Mucosa of rectum (tissue), 2 donors: ENCODE measurements at regions not wholly inside any gene's neighbourhood (a gene's known extent, or its start where the extent isn't known, plus 50 kb on each side); places are given as distances from the start of the nearest gene placed in this dataset.
"Not testable (repeated sequence)": the region's sequence is repeated elsewhere in the genome, so short reads cannot be mapped to it uniquely, and the experiment has no call there.

Source experiments
- H3K27ac ChIP-seq, 2 donors: one replicate each; pipeline ENCODE4 v1.7.0; 2013; ENCODE audit warnings: inconsistent platforms in 2 of 2, low read depth in 2 of 2, low read length in 2 of 2
- H3K27me3 ChIP-seq, 2 donors: one replicate each; pipeline ENCODE4 v1.7.0; 2013; ENCODE audit warnings: low read length in 2 of 2; ENCODE audit not compliant: control insufficient read depth in 2 of 2, insufficient read depth in 2 of 2
- H3K36me3 ChIP-seq, 2 donors: one replicate each; pipeline ENCODE4 v1.7.0; 2013; ENCODE audit warnings: low read length in 2 of 2; ENCODE audit not compliant: control insufficient read depth in 2 of 2, insufficient read depth in 2 of 2
- H3K4me1 ChIP-seq, 2 donors: one replicate each; pipeline ENCODE4 v1.7.0; 2013; ENCODE audit warnings: low read length in 2 of 2, mild to moderate bottlenecking in 1 of 2; ENCODE audit not compliant: control insufficient read depth in 2 of 2, insufficient read depth in 2 of 2
- H3K4me3 ChIP-seq, 2 donors: one replicate each; pipeline ENCODE4 v1.7.0; 2013; ENCODE audit warnings: low read length in 2 of 2
- H3K9ac ChIP-seq, 2 donors: one replicate each; pipeline ENCODE4 v1.7.0; 2013; ENCODE audit warnings: low read length in 2 of 2, low read depth in 1 of 2, mild to moderate bottlenecking in 1 of 2
- H3K9me3 ChIP-seq, 2 donors: one replicate each; pipeline ENCODE4 v1.7.0; 2013; ENCODE audit warnings: low read length in 2 of 2; ENCODE audit not compliant: control insufficient read depth in 2 of 2
- donor health status: healthy.
- donor health status: Normal muscosa, but diverticular disease.

GRCh38 chr12:131266591-131267467, 313.1 kb downstream of the ADGRD1 start:
- no peak overlapping the region for H3K4me3 ChIP-seq
- H3K9ac ChIP-seq = no peak overlapping the region
- H3K36me3 ChIP-seq = no peaks in the 10 kb centered on the region
- no peak overlapping the region for H3K27ac ChIP-seq
- H3K9me3 ChIP-seq = no peaks in the 10 kb centered on the region
- no peaks in the 10 kb centered on the region for H3K4me1 ChIP-seq
- H3K27me3 ChIP-seq = no peaks in the 10 kb centered on the region

- Histone ChIP-seq H3K9ac (no peak overlapping the region), H3K27ac (no peak overlapping the region)
These were observed 313.9 kb downstream of the ADGRD1 start for GRCh38 chr12:131267576-131267975.

GRCh38 chr12:131268123-131268522, 314.4 kb downstream of the ADGRD1 start:
- H3K9ac ChIP-seq, H3K27ac ChIP-seq, H3K4me1 ChIP-seq: not testable (repeated sequence)

More at GRCh38 chr12:131267576-131267975, 313.9 kb downstream of the ADGRD1 start:
- no peaks in the 10 kb centered on the region for H3K27me3 ChIP-seq
- H3K36me3 ChIP-seq = no peaks in the 10 kb centered on the region
- H3K9me3 ChIP-seq = no peaks in the 10 kb centered on the region
- no peak overlapping the region for H3K4me3 ChIP-seq
- no peaks in the 10 kb centered on the region for H3K4me1 ChIP-seq

GRCh38 chr12:131268571-131268970, 314.9 kb downstream of the ADGRD1 start:
- not testable (repeated sequence) for H3K4me1 ChIP-seq, H3K9ac ChIP-seq, H3K36me3 ChIP-seq, H3K4me3 ChIP-seq, H3K27ac ChIP-seq, H3K27me3 ChIP-seq, H3K9me3 ChIP-seq

More at GRCh38 chr12:131268123-131268522, 314.4 kb downstream of the ADGRD1 start:
- H3K27me3 ChIP-seq, H3K36me3 ChIP-seq, H3K4me3 ChIP-seq, H3K9me3 ChIP-seq: not testable (repeated sequence)

GRCh38 chr12:131269551-131269950, 315.8 kb downstream of the ADGRD1 start:
- H3K9ac ChIP-seq = no peak overlapping the region
- H3K27me3 ChIP-seq = no peaks in the 10 kb centered on the region
- H3K36me3 ChIP-seq = no peaks in the 10 kb centered on the region
- no peaks in the 10 kb centered on the region for H3K9me3 ChIP-seq
- no peak overlapping the region for H3K4me3 ChIP-seq
- no peaks in the 10 kb centered on the region for H3K4me1 ChIP-seq
- no peak overlapping the region for H3K27ac ChIP-seq

- not testable (repeated sequence) for H3K9me3 ChIP-seq, H3K9ac ChIP-seq, H3K4me3 ChIP-seq, H3K27ac ChIP-seq, H3K36me3 ChIP-seq, H3K4me1 ChIP-seq, H3K27me3 ChIP-seq
These were observed 316.3 kb downstream of the ADGRD1 start for GRCh38 chr12:131269977-131270376.

GRCh38 chr12:131271724-131272123, 318.0 kb downstream of the ADGRD1 start:
- Histone ChIP-seq H3K36me3 (no peaks in the 10 kb centered on the region), H3K27ac (no peak overlapping the region), H3K9me3 (no peaks in the 10 kb centered on the region), H3K9ac (no peak overlapping the region), H3K4me1 (no peaks in the 10 kb centered on the region), H3K4me3 (no peak overlapping the region), H3K27me3 (no peaks in the 10 kb centered on the region)

GRCh38 chr12:131272283-131272814, 318.6 kb downstream of the ADGRD1 start:
- not testable (repeated sequence) for H3K27ac ChIP-seq, H3K4me3 ChIP-seq, H3K4me1 ChIP-seq, H3K27me3 ChIP-seq, H3K9ac ChIP-seq, H3K9me3 ChIP-seq, H3K36me3 ChIP-seq

GRCh38 chr12:131273291-131273845, 319.7 kb downstream of the ADGRD1 start:
- no peaks in the 10 kb centered on the region for H3K4me1 ChIP-seq
- no peaks in the 10 kb centered on the region for H3K9me3 ChIP-seq
- H3K27me3 ChIP-seq = no peaks in the 10 kb centered on the region
- no peak overlapping the region for H3K27ac ChIP-seq
- H3K36me3 ChIP-seq = no peaks in the 10 kb centered on the region
- H3K4me3 ChIP-seq = no peak overlapping the region
- no peak overlapping the region for H3K9ac ChIP-seq

GRCh38 chr12:131274061-131274460, 320.4 kb downstream of the ADGRD1 start:
- Histone ChIP-seq H3K4me1 (no peaks in the 10 kb centered on the region), H3K36me3 (no peaks in the 10 kb centered on the region), H3K9ac (no peak overlapping the region), H3K4me3 (no peak overlapping the region), H3K9me3 (no peaks in the 10 kb centered on the region), H3K27ac (no peak overlapping the region), H3K27me3 (no peaks in the 10 kb centered on the region)
